ENCODE measurements at regions not wholly inside any gene's neighbourhood (a gene's known extent, or its start where the extent isn't known, plus 50 kb on each side); places are given as distances from the start of the nearest gene placed in this dataset.

DNA sequence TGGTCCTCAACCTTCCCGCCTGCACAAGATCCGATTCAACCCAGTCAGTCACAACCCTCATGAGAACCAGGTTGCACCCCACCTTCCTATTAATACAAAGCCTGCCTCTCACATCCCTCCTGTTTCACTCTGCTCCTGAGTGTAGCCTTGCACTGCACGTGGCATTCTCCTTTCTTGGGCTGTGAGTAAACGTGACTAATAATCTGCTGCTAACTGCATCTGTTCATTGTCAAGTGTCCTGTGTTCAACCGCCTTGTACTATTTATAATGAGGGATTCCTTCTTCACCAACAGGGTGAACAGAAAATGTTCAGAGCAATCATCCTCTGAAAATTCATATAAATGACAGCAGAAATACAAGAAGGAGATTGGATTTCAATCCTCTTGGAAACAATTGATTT lies 1608.2 kb downstream of the SLITRK5 start:
- H3K27ac ChIP-seq, result no peak overlapping the region
- ATAC-seq (replicated peaks in 6 of 8), result no peak
- in situ Hi-C loops (cut with MboI; ENCODE audit: low pct_unique_long_range_greater_than_20kb in 2 of 9, low sequenced_read_pairs in 9 of 9, unreplicated experiment in 9 of 9), result no loop called here

GRCh38 chr13:89281331-89281730 lies 1610.2 kb downstream of the SLITRK5 start:
- Histone ChIP-seq H3K4me1 (replicated peaks in 1 of 2) (no peaks in the 10 kb centered on the region), H3K27ac (no peak overlapping the region), H3K4me3 (no peak overlapping the region)
- no peak for ATAC-seq (replicated peaks in 6 of 8)
- WGBS, 10 experiments, result 14 to 100% (median 90%) methylated on average over 1 to 3 of the region's 3 CpGs; no CpG with 5 or more reads in 1 of the 10 experiments
- in situ Hi-C loops (cut with MboI; ENCODE audit: low pct_unique_long_range_greater_than_20kb in 2 of 9, low sequenced_read_pairs in 9 of 9, unreplicated experiment in 9 of 9), result no loop called here

More for the DNA sequence above, 1608.2 kb downstream of the SLITRK5 start:
- no peak overlapping the region for H3K4me3 ChIP-seq
- WGBS, 10 experiments, result 9 to 94% (median 73%) methylated on average over 1 to 5 of the region's 5 CpGs; no CpG with 5 or more reads in 1 of the 10 experiments
- no peaks in the 10 kb centered on the region for H3K4me1 ChIP-seq (replicated peaks in 1 of 2)

- in situ Hi-C loops (cut with MboI; ENCODE audit: low pct_unique_long_range_greater_than_20kb in 2 of 9, low sequenced_read_pairs in 9 of 9, unreplicated experiment in 9 of 9), result no loop called here
- H3K27ac ChIP-seq, result no peak overlapping the region
Measured at GRCh38 chr13:89282241-89282640, 1611.1 kb downstream of the SLITRK5 start.

GRCh38 chr13:89287381-89287780 lies 1616.2 kb downstream of the SLITRK5 start:
- ATAC-seq (replicated peaks in 6 of 8), result no peak
- H3K4me1 ChIP-seq (replicated peaks in 1 of 2), result no peaks in the 10 kb centered on the region
- no peak overlapping the region for H3K27ac ChIP-seq
- WGBS, 10 experiments, result 83 to 100% methylated on average over 1 to 3 of the region's 6 CpGs; no CpG with 5 or more reads in 8 of the 10 experiments
- in situ Hi-C loops (cut with MboI; ENCODE audit: low pct_unique_long_range_greater_than_20kb in 2 of 9, low sequenced_read_pairs in 9 of 9, unreplicated experiment in 9 of 9), result no loop called here
- no peak overlapping the region for H3K4me3 ChIP-seq

More at GRCh38 chr13:89282241-89282640, 1611.1 kb downstream of the SLITRK5 start:
- H3K4me1 ChIP-seq (replicated peaks in 1 of 2), result no peaks in the 10 kb centered on the region
- 33 to 100% (median 100%) methylated on average over 1 of the region's 1 CpG; no CpG with 5 or more reads in 4 of the 10 experiments for WGBS, 10 experiments
- no peak for ATAC-seq (replicated peaks in 6 of 8)
- H3K4me3 ChIP-seq, result no peak overlapping the region

- Histone ChIP-seq H3K4me1 (replicated peaks in 1 of 2) (no peaks in the 10 kb centered on the region), H3K4me3 (no peak overlapping the region), H3K27ac (no peak overlapping the region)
- peak in 2 of 8 experiments; percentile 32 to 44 for ATAC-seq (replicated peaks in 6 of 8)
- in situ Hi-C loops (cut with MboI; ENCODE audit: low pct_unique_long_range_greater_than_20kb in 2 of 9, low sequenced_read_pairs in 9 of 9, unreplicated experiment in 9 of 9), result no loop called here
- 28 to 100% (median 65%) methylated on average over 1 to 5 of the region's 10 CpGs; no CpG with 5 or more reads in 2 of the 10 experiments for WGBS, 10 experiments
Measured at GRCh38 chr13:89294115-89294867, 1623.1 kb downstream of the SLITRK5 start.

DNA sequence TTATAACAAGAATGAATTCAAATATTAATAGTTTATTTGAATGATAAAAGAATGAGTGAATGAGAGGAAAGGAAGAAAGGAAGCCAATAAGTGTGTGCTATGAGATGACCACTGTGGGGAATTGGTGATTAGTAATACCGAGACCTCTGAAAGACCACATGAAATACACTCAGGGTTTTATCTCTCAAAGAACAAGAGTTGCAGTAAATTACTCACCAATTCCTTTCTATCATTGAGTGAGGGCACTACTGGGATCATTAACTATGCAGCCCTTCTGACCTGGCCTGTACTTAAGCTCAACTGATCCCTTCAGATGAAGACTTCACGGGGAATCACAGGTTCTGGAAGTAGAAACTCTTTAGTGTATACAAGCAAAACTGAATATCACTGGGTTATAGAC lies 1636.1 kb downstream of the SLITRK5 start:
- in situ Hi-C loops (cut with MboI; ENCODE audit: low pct_unique_long_range_greater_than_20kb in 2 of 9, low sequenced_read_pairs in 9 of 9, unreplicated experiment in 9 of 9), result no loop called here
- ATAC-seq (replicated peaks in 6 of 8), result no peak
- H3K4me1 ChIP-seq (replicated peaks in 1 of 2), result peaks cover 0 to 6% of the 10 kb centered on the region in 2 donors
- 0 to 100% (median 75%) methylated on average over 1 to 2 of the region's 2 CpGs; no CpG with 5 or more reads in 2 of the 10 experiments for WGBS, 10 experiments
- H3K27ac ChIP-seq, result no peak overlapping the region
- no peak overlapping the region for H3K4me3 ChIP-seq

DNA sequence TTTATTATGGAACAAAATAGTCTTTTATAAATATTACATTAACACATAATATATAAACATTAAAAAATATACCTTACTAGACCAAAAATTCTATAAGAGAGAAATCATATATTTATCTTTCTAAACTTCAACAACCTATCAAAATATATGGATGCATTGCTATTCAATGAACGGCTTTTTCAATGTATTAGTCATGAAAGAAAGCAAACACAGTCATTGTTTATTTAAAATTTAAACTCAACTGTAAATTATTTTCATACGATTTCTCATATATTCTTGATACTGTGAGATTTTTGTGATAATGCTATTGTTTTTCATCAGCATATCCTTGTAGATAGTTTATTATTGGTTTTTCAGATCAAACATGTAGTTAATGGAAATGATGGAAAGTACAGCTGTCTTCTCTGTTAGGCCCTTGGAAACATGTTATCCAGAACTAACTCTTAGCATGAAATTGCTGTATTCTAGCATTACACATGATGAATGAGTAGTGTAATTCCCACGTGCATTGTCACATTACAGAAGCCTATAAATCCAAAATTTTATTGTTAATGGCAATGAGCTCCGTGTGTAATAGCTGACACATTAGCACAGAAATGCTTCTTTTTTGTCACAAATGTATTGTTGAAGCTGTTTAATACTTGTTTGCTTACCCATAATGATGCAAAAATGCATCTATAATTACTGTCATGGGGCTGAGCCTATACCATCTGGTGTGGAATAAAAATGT lies 1639.9 kb downstream of the SLITRK5 start:
- Histone ChIP-seq H3K4me1 (replicated peaks in 1 of 2) (peaks cover 0 to 6% of the 10 kb centered on the region in 2 donors), H3K4me3 (no peak overlapping the region), H3K27ac (no peak overlapping the region)
- 3 to 72% (median 40%) methylated on average over 1 to 4 of the region's 4 CpGs; no CpG with 5 or more reads in 1 of the 10 experiments for WGBS, 10 experiments
- ATAC-seq (replicated peaks in 6 of 8), result peak in 5 of 8 experiments; percentile 80 to 98 (median 98)
- in situ Hi-C loops (cut with MboI; ENCODE audit: low pct_unique_long_range_greater_than_20kb in 2 of 9, low sequenced_read_pairs in 9 of 9, unreplicated experiment in 9 of 9), result no loop called here

- no peak for ATAC-seq (replicated peaks in 6 of 8)
- in situ Hi-C loops (cut with MboI; ENCODE audit: low pct_unique_long_range_greater_than_20kb in 2 of 9, low sequenced_read_pairs in 9 of 9, unreplicated experiment in 9 of 9), result no loop called here
- Histone ChIP-seq H3K27ac (no peak overlapping the region), H3K4me1 (replicated peaks in 1 of 2) (peaks cover 0 to 6% of the 10 kb centered on the region in 2 donors), H3K4me3 (no peak overlapping the region)
- WGBS, 10 experiments, result 0 to 100% (median 42%) methylated on average over 1 of the region's 1 CpG; no CpG with 5 or more reads in 3 of the 10 experiments
Measured at GRCh38 chr13:89315287-89315686, 1644.1 kb downstream of the SLITRK5 start.

- in situ Hi-C loops (cut with MboI; ENCODE audit: low pct_unique_long_range_greater_than_20kb in 2 of 9, low sequenced_read_pairs in 9 of 9, unreplicated experiment in 9 of 9), result no loop called here
- H3K4me1 ChIP-seq (replicated peaks in 1 of 2), result peaks cover 0 to 14% of the 10 kb centered on the region in 2 donors
- WGBS, 10 experiments, result 8 to 92% (median 70%) methylated on average over 2 to 5 of the region's 5 CpGs; no CpG with 5 or more reads in 2 of the 10 experiments
- H3K27ac ChIP-seq, result no peak overlapping the region
- ATAC-seq (replicated peaks in 6 of 8), result peak in 5 of 8 experiments; percentile 33 to 60 (median 52)
- no peak overlapping the region for H3K4me3 ChIP-seq
Measured at GRCh38 chr13:89322466-89322865, 1651.3 kb downstream of the SLITRK5 start.

- in situ Hi-C loops (cut with MboI; ENCODE audit: low pct_unique_long_range_greater_than_20kb in 2 of 9, low sequenced_read_pairs in 9 of 9, unreplicated experiment in 9 of 9), result no loop called here
- ATAC-seq (replicated peaks in 6 of 8), result no peak
- peaks cover 0 to 14% of the 10 kb centered on the region in 2 donors for H3K4me1 ChIP-seq (replicated peaks in 1 of 2)
- H3K27ac ChIP-seq, result no peak overlapping the region
- no peak overlapping the region for H3K4me3 ChIP-seq
Measured at GRCh38 chr13:89324582-89324981, 1653.4 kb downstream of the SLITRK5 start.

DNA sequence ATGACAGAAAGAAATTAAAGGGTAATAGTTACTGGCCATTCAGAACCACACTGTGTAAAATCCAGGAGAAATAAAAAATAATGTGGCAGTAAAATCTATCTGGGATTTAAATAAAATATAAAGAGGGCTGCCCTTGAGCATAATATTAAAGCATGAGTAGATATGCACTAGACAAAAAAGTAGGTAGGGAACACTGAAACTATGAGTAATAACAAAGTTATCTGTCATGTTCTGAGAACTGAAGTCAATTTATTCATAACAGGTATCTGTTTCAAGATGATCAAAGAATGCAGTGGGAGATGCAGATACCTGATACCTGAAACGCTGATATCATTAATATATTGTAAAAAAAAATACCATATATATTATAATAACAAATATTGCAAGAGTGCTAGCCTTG lies 1672.0 kb downstream of the SLITRK5 start:
- peaks cover 0 to 3% of the 10 kb centered on the region in 2 donors for H3K4me1 ChIP-seq (replicated peaks in 1 of 2)
- 0 to 100% (median 63%) methylated on average over 1 of the region's 1 CpG; no CpG with 5 or more reads in 2 of the 10 experiments for WGBS, 10 experiments
- no peak overlapping the region for H3K27ac ChIP-seq
- no peak overlapping the region for H3K4me3 ChIP-seq
- no peak for ATAC-seq (replicated peaks in 6 of 8)
- in situ Hi-C loops (cut with MboI; ENCODE audit: low pct_unique_long_range_greater_than_20kb in 2 of 9, low sequenced_read_pairs in 9 of 9, unreplicated experiment in 9 of 9), result no loop called here

DNA sequence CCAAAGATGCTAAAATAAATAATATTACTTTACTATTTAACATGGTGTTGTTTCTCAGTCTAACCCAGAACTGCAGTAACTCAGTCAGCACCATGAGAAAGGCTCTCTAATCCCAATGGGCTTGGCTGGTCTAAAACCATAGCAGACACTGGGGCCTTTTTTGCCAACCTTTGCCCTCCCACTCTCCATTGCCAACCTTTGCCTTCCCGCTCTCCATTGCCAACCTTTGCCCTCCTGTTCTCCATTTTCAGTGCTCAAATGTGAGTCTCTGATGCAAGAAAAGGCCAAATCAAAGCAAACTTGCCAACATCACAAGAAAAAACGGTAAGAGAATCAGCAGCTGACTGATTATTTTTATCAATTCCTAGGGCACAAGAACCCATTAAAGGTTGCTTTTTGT lies 1681.2 kb downstream of the SLITRK5 start:
- in situ Hi-C loops (cut with MboI; ENCODE audit: low pct_unique_long_range_greater_than_20kb in 2 of 9, low sequenced_read_pairs in 9 of 9, unreplicated experiment in 9 of 9), result no loop called here
- WGBS, 10 experiments, result 10 to 97% (median 81%) methylated on average over 1 to 2 of the region's 2 CpGs; no CpG with 5 or more reads in 1 of the 10 experiments

DNA sequence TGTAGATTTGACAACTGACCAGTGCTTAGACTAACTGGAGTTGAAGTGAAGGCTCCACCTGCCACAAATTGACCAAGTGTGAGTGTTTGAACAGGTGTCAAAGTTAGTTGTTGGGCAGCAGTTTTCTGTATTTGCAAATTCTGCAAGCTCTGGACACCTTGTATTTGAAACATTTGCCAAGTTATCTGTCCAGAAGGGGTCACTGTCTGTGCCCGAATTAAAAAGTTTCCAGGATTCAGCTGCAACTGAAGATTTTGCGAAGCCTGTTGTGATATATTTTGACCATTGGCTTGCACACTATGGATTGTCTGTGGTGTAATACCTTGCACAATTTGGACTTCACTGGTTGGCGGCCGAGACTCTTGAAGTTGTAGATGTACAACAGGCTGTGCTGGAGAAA lies 1690.7 kb downstream of the SLITRK5 start:
- H3K4me3 ChIP-seq, result no peak overlapping the region
- in situ Hi-C loops (cut with MboI; ENCODE audit: low pct_unique_long_range_greater_than_20kb in 2 of 9, low sequenced_read_pairs in 9 of 9, unreplicated experiment in 9 of 9), result no loop called here
- H3K27ac ChIP-seq, result no peak overlapping the region
- no peak for ATAC-seq (replicated peaks in 6 of 8)
- no peaks in the 10 kb centered on the region for H3K4me1 ChIP-seq (replicated peaks in 1 of 2)
- WGBS, 10 experiments, result 8 to 100% (median 90%) methylated on average over 2 to 4 of the region's 4 CpGs; no CpG with 5 or more reads in 4 of the 10 experiments

More for the DNA sequence above, 1681.2 kb downstream of the SLITRK5 start:
- Histone ChIP-seq H3K4me3 (no peak overlapping the region), H3K27ac (no peak overlapping the region), H3K4me1 (replicated peaks in 1 of 2) (no peaks in the 10 kb centered on the region)
- no peak for ATAC-seq (replicated peaks in 6 of 8)
